OCI-LY7 (cell line): ENCODE measurements at regions not wholly inside any gene's neighbourhood (a gene's known extent, or its start where the extent isn't known, plus 50 kb on each side); places are given as distances from the start of the nearest gene placed in this dataset.

Source experiments
- EZH2phosphoT487 ChIP-seq: fragments of 200-600 bp; sonication (generic); IDR thresholded peaks from 2 replicates; pipeline ENCODE4 v1.6.1; 2018; ENCODE audit warnings: low read depth, borderline replicate concordance, mild to moderate bottlenecking, mixed run types, antibody characterized with exemption, low read length, moderate library complexity, mixed read lengths
- TF ChIP-seq, protein P1 (sequence below): fragments of 200-600 bp; sonication (generic); conservative IDR thresholded peaks from 2 replicates; pipeline ENCODE4 v1.5.1; 2014; ENCODE audit warnings: mild to moderate bottlenecking, antibody characterized with exemption, low read length, moderate library complexity, mixed read lengths

- TF ChIP-seq, protein P1, sequence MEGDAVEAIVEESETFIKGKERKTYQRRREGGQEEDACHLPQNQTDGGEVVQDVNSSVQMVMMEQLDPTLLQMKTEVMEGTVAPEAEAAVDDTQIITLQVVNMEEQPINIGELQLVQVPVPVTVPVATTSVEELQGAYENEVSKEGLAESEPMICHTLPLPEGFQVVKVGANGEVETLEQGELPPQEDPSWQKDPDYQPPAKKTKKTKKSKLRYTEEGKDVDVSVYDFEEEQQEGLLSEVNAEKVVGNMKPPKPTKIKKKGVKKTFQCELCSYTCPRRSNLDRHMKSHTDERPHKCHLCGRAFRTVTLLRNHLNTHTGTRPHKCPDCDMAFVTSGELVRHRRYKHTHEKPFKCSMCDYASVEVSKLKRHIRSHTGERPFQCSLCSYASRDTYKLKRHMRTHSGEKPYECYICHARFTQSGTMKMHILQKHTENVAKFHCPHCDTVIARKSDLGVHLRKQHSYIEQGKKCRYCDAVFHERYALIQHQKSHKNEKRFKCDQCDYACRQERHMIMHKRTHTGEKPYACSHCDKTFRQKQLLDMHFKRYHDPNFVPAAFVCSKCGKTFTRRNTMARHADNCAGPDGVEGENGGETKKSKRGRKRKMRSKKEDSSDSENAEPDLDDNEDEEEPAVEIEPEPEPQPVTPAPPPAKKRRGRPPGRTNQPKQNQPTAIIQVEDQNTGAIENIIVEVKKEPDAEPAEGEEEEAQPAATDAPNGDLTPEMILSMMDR: no peak
- TF ChIP-seq EZH2phosphoT487: no peak
These were observed 595.6 kb upstream of the ATP2B1 start for GRCh38 chr12:90304231-90304630.
